ENCODE measurements at regions not wholly inside any gene's neighbourhood (a gene's known extent, or its start where the extent isn't known, plus 50 kb on each side); places are given as distances from the start of the nearest gene placed in this dataset.
"Not testable (repeated sequence)": the region's sequence is repeated elsewhere in the genome, so short reads cannot be mapped to it uniquely, and the experiment has no call there.

DNA sequence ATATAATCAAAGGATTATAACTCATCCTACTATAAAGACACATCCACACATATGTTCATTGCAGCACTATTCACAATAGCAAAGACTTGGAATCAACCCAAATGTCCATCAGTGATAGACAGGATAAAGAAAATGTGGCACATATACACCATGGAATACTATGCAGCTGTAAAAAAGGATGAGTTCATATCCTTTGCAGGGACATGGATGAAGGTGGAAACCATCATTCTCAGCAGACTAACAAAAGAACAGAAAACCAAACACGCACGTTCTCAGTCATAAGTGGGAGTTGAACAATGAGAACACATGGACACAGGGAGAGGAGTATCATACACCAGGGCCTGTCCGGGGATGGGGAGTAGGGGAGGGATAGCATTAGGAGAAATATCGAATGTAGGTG lies 253.0 kb upstream of the ID4 start:
- TF ChIP-seq POLR2A (IDR thresholded peaks at IDR 0.05; ENCODE audit: low read length); GATA1 (IDR thresholded peaks at IDR 0.05; ENCODE audit: low read depth, low read length): not testable (repeated sequence)
